Osteoblast (primary cell): ENCODE measurements at regions not wholly inside any gene's neighbourhood (a gene's known extent, or its start where the extent isn't known, plus 50 kb on each side); places are given as distances from the start of the nearest gene placed in this dataset.
"Not testable (repeated sequence)": the region's sequence is repeated elsewhere in the genome, so short reads cannot be mapped to it uniquely, and the experiment has no call there.

Experiments used
- DNase-seq: peaks from one replicate; pipeline ENCODE4 v3.0.0; 2011; ENCODE audit warnings: low spot score, mixed read lengths; ENCODE audit not compliant: insufficient read length; ENCODE audit errors: missing footprints
- H2AFZ ChIP-seq: 2 replicates; pipeline ENCODE4 v1.6.0; 2011; ENCODE audit warnings: mild to moderate bottlenecking, low read length
- H3K27ac ChIP-seq: 2 replicates; pipeline ENCODE4 v1.5.1; 2011; ENCODE audit warnings: mild to moderate bottlenecking, low read depth, low read length, moderate library complexity
- H3K27me3 ChIP-seq: 2 replicates; pipeline ENCODE4 v1.6.0; 2012; ENCODE audit warnings: mild to moderate bottlenecking, control low read depth, inconsistent platforms, low read length, moderate library complexity; ENCODE audit not compliant: insufficient read depth
- H3K36me3 ChIP-seq: 2 replicates; pipeline ENCODE4 v1.5.1; 2011; ENCODE audit warnings: mild to moderate bottlenecking, low read length, control low read depth, moderate library complexity; ENCODE audit not compliant: insufficient read depth
- H3K4me1 ChIP-seq: 2 replicates; pipeline ENCODE4 v1.5.1; 2011; ENCODE audit warnings: mild to moderate bottlenecking, low read length, control low read depth, moderate library complexity; ENCODE audit not compliant: insufficient read depth
- H3K4me2 ChIP-seq: 2 replicates; pipeline ENCODE4 v1.6.0; 2011; ENCODE audit warnings: mild to moderate bottlenecking, low read length; ENCODE audit not compliant: insufficient read depth
- H3K4me3 ChIP-seq: fragments of 200-600 bp; sonication (generic); 3 replicates; pipeline ENCODE4 v1.5.1; 2012; ENCODE audit warnings: mild to moderate bottlenecking, low read length, inconsistent platforms; ENCODE audit not compliant: insufficient read depth
- H3K79me2 ChIP-seq: 2 replicates; pipeline ENCODE4 v1.6.0; 2012; ENCODE audit warnings: mild to moderate bottlenecking, low read length, control low read depth, inconsistent platforms; ENCODE audit not compliant: insufficient read depth
- H3K9me3 ChIP-seq: 2 replicates; pipeline ENCODE4 v1.5.1; 2011; ENCODE audit warnings: low read depth, low read length, control low read depth
- H4K20me1 ChIP-seq: 2 replicates; pipeline ENCODE4 v1.6.0; 2012; ENCODE audit warnings: mild to moderate bottlenecking, low read length, control low read depth; ENCODE audit not compliant: insufficient read depth
- TF ChIP-seq, protein P1 (sequence below): IDR thresholded peaks from 2 replicates; pipeline ENCODE4 v1.5.1; 2011; ENCODE audit warnings: mild to moderate bottlenecking, low read depth, low read length, moderate library complexity; ENCODE audit errors: extremely low read depth

DNA sequence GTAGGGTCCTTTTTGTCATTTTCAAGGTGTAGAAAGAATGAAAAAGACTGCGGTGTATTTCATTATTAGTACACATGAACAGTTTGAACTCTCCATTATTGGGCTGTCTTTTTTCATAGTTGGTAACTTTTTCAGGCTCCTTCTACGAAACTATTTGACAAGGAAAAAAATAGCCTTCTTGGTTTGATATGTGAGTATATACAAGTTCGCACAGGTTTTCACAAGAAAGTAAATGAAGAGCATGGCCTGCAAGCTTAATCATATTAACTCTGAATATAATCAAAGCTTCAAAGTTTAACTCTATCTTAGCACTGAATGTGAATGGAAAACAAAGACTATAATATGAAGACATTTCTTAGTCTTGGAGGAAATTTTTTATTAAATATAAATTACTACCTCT, 290.0 kb upstream of the ADGRL2 start:
- Histone ChIP-seq H3K27ac (no peak overlapping the region), H4K20me1 (no peaks in the 10 kb centered on the region), H2AFZ (no peak overlapping the region), H3K4me1 (no peaks in the 10 kb centered on the region), H3K4me2 (no peak overlapping the region), H3K27me3 (no peaks in the 10 kb centered on the region), H3K9me3 (no peaks in the 10 kb centered on the region), H3K36me3 (no peaks in the 10 kb centered on the region), H3K4me3 (no peak overlapping the region), H3K79me2 (no peaks in the 10 kb centered on the region)
- DNase-seq, result no peak
- TF ChIP-seq, protein P1, sequence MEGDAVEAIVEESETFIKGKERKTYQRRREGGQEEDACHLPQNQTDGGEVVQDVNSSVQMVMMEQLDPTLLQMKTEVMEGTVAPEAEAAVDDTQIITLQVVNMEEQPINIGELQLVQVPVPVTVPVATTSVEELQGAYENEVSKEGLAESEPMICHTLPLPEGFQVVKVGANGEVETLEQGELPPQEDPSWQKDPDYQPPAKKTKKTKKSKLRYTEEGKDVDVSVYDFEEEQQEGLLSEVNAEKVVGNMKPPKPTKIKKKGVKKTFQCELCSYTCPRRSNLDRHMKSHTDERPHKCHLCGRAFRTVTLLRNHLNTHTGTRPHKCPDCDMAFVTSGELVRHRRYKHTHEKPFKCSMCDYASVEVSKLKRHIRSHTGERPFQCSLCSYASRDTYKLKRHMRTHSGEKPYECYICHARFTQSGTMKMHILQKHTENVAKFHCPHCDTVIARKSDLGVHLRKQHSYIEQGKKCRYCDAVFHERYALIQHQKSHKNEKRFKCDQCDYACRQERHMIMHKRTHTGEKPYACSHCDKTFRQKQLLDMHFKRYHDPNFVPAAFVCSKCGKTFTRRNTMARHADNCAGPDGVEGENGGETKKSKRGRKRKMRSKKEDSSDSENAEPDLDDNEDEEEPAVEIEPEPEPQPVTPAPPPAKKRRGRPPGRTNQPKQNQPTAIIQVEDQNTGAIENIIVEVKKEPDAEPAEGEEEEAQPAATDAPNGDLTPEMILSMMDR, result no peak

GRCh38 chr1:81509594-81509993, 291.1 kb upstream of the ADGRL2 start:
- Histone ChIP-seq H3K27ac (no peak overlapping the region), H3K9me3 (no peaks in the 10 kb centered on the region), H4K20me1 (no peaks in the 10 kb centered on the region), H2AFZ (no peak overlapping the region), H3K79me2 (no peaks in the 10 kb centered on the region), H3K4me2 (no peak overlapping the region), H3K27me3 (no peaks in the 10 kb centered on the region), H3K4me3 (no peak overlapping the region), H3K36me3 (no peaks in the 10 kb centered on the region), H3K4me1 (no peaks in the 10 kb centered on the region)
- TF ChIP-seq, protein P1, result no peak
- DNase-seq, result no peak

DNA sequence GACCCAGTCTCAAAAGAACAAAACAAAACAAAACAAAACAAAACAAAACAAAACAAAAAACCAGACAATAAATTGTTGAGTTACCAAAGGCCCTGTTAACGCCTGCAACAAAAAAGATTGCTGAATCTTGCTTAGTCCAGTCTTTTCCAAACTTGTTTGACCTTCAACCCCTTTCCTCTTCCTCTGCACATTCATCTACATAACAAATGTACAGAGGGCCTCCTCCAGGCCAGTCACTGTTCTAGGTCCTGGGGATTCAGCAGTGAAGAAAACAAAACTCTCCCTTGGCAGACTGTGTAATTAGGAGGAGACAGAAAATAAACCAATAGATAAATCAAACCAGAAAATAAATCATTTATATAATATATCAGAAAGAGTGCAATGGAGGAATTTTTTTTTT, 294.0 kb upstream of the ADGRL2 start:
- Histone ChIP-seq H3K27me3 (no peaks in the 10 kb centered on the region), H3K36me3 (no peaks in the 10 kb centered on the region), H3K79me2 (no peaks in the 10 kb centered on the region), H3K4me3 (no peak overlapping the region), H3K27ac (no peak overlapping the region), H3K4me2 (no peak overlapping the region), H3K4me1 (no peaks in the 10 kb centered on the region), H3K9me3 (no peaks in the 10 kb centered on the region), H2AFZ (no peak overlapping the region), H4K20me1 (no peaks in the 10 kb centered on the region)
- no peak for DNase-seq
- TF ChIP-seq, protein P1, result no peak

- Histone ChIP-seq H3K4me2 (no peak overlapping the region), H4K20me1 (no peaks in the 10 kb centered on the region), H3K4me1 (no peaks in the 10 kb centered on the region), H3K27me3 (no peaks in the 10 kb centered on the region), H3K27ac (no peak overlapping the region), H3K9me3 (no peaks in the 10 kb centered on the region), H3K4me3 (no peak overlapping the region), H2AFZ (no peak overlapping the region), H3K36me3 (no peaks in the 10 kb centered on the region), H3K79me2 (no peaks in the 10 kb centered on the region)
- DNase-seq, result peak; percentile 73
- TF ChIP-seq, protein P1, result no peak
These were observed 294.9 kb upstream of the ADGRL2 start for GRCh38 chr1:81505831-81506230.

- not testable (repeated sequence) for H3K4me1 ChIP-seq, H3K27ac ChIP-seq, H3K9me3 ChIP-seq, H3K79me2 ChIP-seq, H2AFZ ChIP-seq, DNase-seq, H3K36me3 ChIP-seq, H3K4me3 ChIP-seq, H3K4me2 ChIP-seq, H4K20me1 ChIP-seq, H3K27me3 ChIP-seq
These were observed 295.9 kb upstream of the ADGRL2 start for GRCh38 chr1:81504820-81505219.

- H2AFZ ChIP-seq, H3K36me3 ChIP-seq, DNase-seq, H3K27me3 ChIP-seq, H3K79me2 ChIP-seq, H3K4me3 ChIP-seq, H3K27ac ChIP-seq, H3K4me2 ChIP-seq, H3K4me1 ChIP-seq, H4K20me1 ChIP-seq, H3K9me3 ChIP-seq: not testable (repeated sequence)
These were observed 298.0 kb upstream of the ADGRL2 start for GRCh38 chr1:81502705-81503104.
